SK-MEL-5 (cell line): ENCODE measurements at regions not wholly inside any gene's neighbourhood (a gene's known extent, or its start where the extent isn't known, plus 50 kb on each side); places are given as distances from the start of the nearest gene placed in this dataset.

Experiments used
- DNase-seq: peaks from one replicate; pipeline ENCODE4 v3.0.0-alpha.2; 2016; ENCODE audit warnings: low read depth, low spot score
- in situ Hi-C: cut with HindIII; loops from 2 replicates; pipeline ENCODE4 v1.10.0; 2016; ENCODE audit warnings: low sequenced_read_pairs, high pct_unique_total_duplicates, low pct_unique_long_range_greater_than_20kb

DNA sequence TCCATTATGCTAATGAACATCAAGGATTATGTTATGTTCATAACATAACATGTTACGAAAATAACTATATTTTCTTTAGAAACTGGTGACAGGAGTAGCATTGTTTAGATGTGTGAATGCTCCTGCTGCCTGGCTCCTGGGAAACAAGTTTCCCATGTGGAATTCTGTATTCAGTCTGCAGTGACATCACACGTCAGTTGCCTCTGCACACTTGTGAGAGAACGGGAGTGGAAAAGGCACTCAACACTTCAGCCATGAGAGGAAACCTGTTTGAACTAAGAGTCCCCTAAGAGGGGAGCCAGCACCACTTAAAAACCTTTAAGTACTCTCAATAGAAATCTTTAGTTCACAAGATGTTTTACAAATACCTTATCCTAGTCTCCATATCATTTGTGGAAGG lies 140.3 kb upstream of the FAM20C start:
- no peak for DNase-seq
- in situ Hi-C loops = no loop called here

DNA sequence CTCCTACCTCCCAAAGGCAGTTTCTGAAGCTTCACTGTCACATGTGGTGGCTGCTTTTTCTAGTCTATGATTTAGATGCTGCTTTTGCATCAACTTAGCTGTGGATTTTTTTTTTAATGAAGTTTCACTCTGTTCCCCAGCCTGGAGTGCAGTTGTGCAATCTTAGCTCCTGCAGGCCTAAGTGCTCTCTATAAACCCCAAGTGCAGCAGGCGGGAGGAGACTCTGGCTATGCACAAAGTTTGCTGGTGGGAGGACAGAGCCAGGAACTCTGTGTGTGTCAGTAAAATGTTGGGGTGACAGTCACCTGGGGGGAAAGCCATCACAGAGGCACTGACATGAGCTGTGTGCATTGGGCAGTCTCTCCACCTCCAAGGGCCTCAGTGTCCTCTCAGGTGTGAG lies 138.8 kb upstream of the FAM20C start:
- in situ Hi-C loops = no loop called here
- DNase-seq = no peak

DNA sequence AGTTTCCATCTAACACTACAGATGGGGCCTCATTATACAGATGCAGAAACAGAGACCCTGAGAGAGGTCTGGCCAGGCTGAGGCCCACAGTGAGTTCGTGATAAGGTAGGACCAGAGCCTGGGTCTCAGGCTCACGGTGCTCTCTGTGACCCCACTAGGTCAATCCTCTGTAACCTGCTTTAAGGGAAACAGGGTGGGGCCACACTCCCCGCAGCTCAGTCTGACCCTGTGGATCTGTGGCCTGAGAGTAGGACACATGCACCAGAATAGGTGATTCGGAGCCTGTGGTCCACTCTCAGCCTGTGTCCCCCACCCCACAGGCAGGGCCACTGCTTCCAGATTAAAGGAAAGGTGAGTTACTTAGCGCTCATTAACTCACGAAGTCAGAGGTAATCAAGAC lies 137.8 kb upstream of the FAM20C start:
- no peak for DNase-seq
- in situ Hi-C loops = no loop called here

DNA sequence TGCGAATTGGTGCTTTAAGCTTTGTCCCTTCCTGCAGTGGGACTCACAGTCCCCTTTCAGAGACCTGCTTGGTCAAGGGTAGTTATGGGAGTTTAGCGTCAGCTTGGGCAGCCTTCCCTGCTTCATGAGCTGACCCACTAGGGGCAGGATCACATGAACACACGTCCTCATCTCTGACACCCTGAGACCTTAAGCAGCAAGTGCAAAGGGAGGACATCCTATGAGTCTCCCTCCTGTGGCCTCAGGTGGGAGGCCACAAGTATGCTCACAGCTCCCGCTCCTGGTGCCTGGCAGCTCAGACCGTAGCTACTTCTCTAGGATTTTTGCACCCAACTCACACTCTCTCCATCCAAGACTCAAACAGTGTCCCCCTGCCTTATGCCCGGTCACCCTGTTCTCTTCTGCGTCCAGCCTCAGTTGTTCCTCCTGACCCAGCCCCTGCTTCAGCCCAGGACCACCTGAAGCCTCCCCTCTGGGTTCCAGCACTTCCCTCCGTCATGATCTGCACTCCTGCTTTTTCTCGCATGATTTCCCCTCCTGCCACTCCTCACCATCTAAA lies 136.6 kb upstream of the FAM20C start:
- no peak for DNase-seq
- in situ Hi-C loops = no loop called here

DNA sequence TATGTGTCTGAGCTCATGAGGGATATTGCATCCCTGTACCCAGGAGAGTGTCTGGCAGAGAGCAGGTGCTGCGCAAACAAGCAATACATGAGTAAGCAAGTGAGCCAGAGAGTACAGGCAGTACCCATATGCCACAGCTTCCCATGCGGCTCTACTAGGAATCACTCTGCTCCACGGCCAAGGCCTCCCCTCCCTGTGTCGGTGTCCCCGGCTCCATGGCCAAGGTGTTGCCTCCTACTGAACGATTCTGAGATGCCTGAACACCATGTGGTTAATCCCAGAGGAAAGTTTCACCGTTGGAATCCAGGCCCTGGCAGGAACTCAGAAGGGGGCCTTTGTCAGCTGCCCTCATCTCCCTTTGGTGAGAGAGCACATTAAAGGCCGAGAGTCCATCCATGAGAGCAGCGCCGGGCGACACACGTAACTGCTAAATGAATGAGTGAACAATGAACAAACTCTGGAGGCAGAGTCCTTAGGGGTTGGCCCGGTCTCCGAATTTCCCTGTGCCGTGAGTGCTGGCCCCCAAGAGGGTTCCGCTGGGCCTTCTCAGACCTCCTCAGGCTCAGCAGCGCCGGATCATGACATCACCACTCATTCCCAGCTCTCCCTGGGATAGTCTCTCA lies 136.0 kb upstream of the FAM20C start:
- DNase-seq = no peak
- in situ Hi-C loops = no loop called here

DNA sequence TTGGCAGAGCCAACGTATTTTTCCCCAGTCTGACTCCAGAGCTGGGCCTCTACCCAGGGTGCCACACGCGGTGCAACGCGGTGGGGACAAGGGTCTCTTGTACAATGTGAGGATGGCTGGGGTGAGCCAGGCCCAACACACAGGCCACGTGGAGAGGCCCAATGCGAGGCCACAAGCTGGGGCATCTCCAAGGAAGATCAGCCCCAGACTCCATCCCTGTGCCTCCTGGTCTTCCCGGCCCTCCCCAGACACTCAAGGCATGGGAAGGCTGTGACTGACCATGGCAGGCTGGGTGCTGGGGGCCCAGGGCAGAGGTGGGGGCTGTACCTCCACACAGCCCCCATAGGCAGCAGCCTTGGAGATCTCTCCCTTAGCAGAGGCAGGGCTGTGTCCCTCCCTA lies 135.3 kb upstream of the FAM20C start:
- in situ Hi-C loops = no loop called here
- DNase-seq = no peak

DNA sequence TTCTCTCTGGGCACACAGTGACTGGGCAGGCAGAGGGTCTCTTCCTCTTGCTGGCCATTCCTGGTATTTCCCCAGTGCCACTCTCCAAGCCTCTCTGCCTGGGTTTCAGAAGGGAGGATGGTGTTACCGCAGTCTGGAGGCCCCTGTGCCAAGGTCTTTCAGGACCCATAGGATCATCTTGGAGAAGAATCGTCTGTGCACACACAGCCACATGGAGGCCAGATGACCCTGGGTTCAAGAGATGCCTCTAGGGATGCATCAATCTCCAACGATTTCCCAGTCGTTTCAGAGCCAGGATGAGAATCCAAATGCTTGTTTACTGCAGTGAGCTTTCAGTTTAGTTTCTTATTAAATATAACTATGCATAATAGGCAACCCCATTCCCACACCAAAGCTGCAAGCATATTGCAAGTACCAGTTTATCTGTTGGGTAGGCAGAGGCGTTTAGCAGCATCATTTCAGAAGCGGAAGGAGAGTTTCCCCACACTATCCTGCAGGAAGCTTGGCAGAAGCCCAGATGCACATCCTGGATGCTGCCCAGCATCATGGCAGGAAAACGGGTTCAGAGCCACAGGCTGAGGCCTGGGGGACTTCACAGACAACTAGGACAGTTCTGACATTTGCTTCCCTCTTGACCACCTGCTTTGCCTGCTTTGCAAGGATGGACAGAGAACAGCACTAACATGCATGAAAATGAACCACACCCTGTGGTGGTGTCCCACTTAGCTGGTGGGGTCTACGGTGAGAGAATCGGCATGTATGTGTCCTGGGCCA lies 134.7 kb upstream of the FAM20C start:
- in situ Hi-C loops = no loop called here
- DNase-seq = no peak

DNA sequence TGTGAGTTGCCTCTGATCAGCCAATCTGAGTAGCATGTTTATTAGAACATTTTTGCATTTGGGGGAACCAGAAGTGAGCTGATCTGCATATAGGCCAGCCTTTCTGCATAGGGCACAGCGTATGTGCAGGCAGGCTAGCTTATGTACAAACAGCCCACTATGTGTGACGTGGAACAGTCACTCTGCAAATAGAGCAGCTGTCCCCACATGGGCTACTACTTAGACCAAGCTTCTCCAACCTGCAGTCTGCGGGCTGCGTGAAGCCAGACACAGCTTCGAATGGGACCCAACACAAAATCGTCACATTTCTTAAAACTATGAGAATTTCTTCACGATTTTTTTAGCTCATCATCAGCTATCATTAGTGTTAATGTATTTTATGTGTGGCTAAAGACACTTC lies 134.1 kb upstream of the FAM20C start:
- in situ Hi-C loops = no loop called here
- DNase-seq = no peak

DNA sequence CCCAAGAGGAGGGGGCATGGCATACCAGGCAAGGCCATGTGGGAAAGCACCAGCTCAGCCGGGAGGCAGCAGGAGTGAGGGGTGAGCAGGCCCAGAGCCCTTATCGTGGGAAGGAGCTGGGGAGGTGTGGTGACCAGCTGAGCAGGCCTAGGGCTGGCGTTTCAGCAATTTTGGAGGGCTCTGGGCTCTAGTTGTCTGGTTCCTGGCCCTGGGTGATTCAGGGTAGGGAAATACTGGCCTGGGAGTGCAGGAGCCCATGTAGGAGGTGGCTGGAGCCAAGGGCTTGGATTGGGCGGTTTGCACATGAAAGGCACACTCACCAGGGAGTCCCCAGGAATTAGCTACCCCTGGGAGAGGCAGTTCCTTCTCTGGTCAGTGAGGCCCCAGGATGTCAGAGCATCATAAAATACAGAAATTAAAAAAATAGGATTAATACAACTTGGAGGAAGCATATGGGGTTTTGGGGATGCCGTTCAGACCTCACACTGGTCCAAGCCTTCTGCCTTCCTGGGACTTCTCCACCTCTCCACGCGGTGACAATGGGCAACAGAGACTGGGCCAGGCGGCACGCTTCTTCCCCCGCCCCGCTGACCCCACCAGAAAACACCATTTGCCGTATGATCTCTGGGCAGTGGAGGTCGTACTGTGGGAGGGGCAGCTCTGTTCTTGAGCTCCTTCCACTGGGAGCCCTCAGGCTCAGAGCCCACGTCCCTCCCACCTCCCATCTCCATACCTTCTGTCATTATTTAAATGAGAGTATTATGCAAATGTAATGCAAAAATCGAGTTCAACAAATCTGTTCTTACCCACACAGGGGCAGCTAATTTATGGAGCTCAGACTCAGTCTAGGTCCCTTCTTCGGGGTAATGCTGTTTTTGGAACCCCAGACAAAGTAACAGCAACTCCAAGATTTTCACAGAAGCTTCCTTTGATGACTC lies 133.0 kb upstream of the FAM20C start:
- in situ Hi-C loops = no loop called here

DNA sequence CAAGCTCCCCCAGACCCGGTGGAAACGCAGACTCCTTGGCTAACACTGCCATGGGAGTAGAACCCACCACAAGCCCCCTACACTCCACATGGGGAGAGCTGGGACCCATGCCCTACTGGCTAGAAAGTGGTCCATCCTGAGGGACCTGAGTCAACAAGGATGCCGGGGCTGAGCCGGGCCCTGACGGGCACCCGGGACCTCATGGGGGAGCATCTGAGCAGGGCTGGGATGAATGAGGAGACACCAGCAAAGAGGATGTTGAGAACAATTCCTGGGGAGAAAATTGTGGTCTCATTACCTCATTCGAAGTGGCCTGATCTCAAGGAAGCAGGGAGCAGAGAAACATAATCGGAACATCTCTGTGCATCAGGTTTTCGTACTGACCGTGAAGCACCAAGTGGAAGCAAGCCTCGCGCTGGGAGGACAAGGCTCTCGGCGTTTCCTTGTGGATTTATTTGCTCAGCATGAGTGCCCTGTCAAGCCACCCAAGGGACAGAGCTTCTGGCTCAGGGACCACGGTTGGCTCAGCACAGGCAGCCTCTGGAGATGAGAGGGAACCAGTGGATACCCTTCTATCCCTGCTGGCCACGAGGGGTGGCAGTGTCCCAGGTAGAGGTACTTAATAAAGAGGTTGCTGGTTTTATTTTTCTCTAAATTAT lies 132.2 kb upstream of the FAM20C start:
- in situ Hi-C loops = no loop called here
- DNase-seq = no peak

More for the DNA sequence above, 133.0 kb upstream of the FAM20C start:
- DNase-seq = no peak

DNA sequence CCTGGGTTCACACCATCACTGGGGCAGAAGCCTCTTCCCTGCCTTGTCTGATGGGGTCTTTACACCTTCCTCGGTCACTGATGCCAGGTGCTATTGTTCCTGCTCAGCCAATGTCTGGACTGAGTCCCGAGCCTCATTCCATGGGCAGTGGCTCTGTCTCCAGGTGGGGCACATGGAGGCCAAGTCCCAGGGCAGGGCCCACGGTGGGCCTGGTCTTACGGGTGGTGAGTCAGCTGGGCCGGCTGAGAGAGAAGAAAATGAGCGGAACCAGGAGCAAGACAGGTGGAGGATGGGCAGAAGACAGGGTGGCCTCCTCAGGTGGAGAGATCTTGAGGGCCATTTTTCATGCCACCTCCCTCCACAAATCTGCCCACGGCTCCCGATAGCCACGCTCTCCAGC lies 131.7 kb upstream of the FAM20C start:
- in situ Hi-C loops = no loop called here
- no peak for DNase-seq

DNA sequence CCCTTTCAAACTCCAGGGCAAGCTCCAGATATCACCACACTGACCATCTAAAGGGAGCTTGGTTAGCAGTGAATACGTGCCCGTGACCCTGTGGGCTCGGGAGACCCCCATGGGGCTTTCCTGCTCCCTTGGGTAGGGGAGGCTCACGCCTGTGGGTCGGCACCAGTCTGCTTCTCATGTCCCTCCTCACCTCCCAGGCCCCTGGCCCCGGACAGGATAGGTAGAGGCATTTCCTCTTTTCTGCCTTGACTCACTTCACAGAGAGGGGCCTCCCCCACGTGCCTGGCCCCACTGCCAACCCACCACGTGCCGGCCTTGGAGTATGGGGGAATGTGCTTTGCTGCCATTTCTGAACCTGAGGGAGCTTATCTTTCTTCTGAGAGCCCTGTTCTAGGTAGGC lies 131.3 kb upstream of the FAM20C start:
- no peak for DNase-seq
- in situ Hi-C loops = no loop called here

DNA sequence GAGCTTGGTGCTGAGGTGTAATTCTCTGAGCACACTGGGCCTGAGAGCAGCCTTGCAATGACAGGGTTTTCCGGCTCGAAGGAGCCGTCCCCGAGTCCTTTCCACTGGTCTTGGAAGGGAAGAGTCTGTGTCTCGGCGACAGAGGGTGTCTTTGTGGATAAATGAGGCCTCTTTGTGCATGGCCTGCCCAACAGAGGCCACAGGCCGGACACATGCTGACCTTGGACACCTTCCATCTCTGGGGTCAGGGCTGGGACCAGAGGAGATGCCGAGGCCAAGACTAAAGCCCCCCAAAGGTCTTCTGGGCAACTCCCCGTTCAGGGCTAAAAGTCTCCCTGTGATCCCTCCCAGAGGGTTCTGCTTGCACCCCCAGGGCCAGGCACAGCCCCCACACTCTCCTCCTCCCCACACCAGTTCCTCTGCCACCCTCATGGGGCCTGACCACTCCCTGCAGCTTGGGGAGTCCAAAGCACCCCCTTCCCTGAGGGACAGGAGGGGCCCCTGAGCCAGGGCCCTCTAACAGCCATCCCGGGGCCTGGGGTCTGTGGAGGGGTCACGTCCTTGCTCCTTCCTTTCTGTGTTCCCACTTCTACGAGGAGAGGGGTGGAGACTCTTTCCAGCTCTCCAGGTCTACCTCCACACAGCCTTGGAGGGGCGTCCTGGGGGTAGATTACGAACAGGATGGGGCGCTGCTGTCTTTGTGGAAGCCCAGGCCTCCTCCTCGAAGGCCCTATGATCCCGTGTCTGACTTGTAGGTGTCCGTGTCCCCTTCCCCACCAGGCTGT lies 130.6 kb upstream of the FAM20C start:
- in situ Hi-C loops = no loop called here

DNA sequence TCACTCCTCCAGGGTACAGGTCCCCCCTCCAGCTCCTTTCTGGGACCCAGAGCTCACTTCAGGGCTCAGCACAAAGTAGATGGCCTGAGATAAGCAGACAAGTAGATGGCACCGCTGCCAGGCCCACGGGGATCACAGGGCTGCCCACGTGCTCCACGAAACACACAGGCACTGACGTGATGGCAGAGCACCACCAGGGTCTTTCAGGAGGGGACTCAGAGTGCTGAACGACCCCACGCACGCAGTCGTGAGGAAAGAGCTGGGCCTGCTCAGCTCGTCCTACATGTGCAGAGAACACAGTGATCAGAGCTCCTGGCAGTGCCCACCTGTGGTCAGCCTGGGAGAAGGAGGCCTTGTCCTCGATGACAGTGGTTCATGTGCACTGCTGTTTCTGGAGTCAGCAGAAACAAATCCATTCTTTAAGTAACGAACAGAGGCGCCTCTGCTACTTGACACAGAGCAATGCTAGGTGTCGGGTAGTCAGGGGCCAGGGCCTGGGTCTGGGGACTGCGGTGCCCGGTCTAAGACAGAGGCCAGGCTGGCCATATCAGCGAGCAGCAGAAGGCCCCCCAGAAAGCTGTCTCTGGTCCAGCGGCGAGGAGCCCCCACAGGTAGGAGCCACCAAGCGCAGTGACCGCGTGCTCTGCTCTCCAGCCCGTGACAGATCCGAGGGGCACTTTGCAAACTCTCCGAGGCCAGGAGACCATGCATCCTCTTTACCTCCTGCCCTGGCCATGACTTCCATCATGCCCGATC lies 129.8 kb upstream of the FAM20C start:
- no peak for DNase-seq
- in situ Hi-C loops = no loop called here

More for the DNA sequence above, 130.6 kb upstream of the FAM20C start:
- no peak for DNase-seq

DNA sequence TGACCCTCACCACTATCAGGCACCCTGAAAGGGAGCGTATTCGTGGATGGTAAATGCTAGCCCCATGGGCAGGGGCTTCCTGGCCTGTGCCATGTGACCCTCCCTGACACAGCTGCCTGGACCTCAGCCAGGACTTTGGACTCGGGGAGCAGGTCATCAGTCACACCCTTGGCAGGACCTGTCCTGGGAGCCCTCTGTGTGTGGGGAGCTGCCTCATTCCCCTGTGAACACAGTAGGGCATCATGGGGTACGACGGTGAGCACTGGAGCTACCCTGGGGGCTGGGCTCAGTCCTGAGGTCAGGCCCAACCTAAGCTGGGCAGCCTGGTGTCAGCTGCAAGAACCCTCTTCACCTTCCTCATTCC lies 129.3 kb upstream of the FAM20C start:
- in situ Hi-C loops = no loop called here
- DNase-seq = no peak

DNA sequence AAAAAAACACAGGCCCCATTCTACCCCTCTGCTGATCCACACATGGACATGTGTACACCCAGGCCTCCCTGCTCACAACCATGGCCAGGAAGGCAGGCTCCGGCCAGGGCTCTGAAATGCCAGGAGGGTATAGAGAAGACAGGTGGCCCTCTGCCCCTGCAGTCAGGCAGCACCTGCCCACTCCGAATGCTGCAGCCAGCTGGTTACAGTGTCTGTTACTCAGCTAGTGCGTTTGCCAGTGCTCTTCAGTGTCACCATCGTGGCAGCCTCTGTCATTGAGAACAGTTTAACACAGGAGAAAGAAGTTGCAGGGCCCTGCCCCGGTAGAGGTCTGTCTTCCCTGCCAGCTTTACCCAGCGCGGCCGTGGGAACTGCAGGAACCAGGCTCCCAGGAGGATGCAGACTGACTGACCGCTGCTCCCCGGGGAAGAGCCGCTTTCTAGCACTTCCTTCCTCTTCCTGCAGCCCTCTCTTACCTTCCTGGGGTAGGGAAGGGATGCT lies 128.8 kb upstream of the FAM20C start:
- in situ Hi-C loops = no loop called here
- no peak for DNase-seq
